ENCODE measurements at regions not wholly inside any gene's neighbourhood (a gene's known extent, or its start where the extent isn't known, plus 50 kb on each side); places are given as distances from the start of the nearest gene placed in this dataset.
A peak's percentile ranks its signal among the peaks of the same experiment; 100 is the strongest.
"Not testable (repeated sequence)": the region's sequence is repeated elsewhere in the genome, so short reads cannot be mapped to it uniquely, and the experiment has no call there.

DNA sequence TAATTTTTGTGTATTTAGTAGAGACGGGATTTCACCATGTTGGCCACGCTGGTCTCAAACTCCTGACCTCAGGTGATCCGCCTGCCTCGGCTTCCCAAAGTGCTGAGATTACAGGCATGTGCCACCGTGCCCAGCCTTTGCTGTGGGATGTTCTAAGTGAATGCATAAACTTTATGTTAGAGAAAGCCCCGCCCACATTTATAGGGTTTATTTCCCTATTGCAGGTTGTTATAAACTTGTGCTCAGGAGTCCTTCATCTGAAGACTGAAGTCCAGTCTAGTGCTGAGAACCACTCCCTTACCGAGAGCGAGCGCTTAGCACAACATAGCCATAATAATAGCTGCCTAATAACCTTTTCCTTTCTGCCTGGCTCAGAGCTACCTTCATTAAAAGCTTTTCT, 75.4 kb upstream of the ZNF217 start:
- Histone ChIP-seq H3K9ac (ENCODE audit: low read length) (no peak overlapping the region), H3K9me3 (ENCODE audit: control insufficient read depth, low read length) (no peaks in the 10 kb centered on the region), H3K4me1 (ENCODE audit: control insufficient read depth, insufficient read depth, low read length) (no peaks in the 10 kb centered on the region)

DNA sequence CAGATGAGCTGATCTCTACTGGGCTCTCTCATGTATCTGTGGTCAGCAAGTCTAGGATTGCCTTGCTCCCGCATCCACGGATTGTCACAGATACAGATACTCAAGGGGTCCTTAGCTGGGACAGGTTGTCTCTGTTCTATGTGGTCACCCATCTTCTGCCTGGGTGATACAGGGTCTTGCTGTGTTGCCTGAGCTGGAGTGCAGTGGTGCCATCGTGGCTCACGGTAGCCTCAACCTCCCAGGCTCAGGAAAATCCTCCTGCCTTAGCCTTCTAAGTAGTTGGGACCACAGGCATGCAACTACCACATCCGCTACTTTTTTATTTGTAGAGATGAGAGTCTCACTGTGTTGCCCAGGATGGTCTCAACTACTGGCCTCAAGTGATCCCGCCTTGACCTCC, 72.5 kb upstream of the ZNF217 start:
- Histone ChIP-seq H3K4me1 (ENCODE audit: control insufficient read depth, insufficient read depth, low read length) (no peaks in the 10 kb centered on the region), H3K27me3 (ENCODE audit: control insufficient read depth, insufficient read depth, low read length) (no peaks in the 10 kb centered on the region), H3K4me3 (ENCODE audit: low read length) (no peak overlapping the region), H3K36me3 (ENCODE audit: control insufficient read depth, insufficient read depth, low read length) (no peaks in the 10 kb centered on the region), H3K9me3 (ENCODE audit: control insufficient read depth, low read length) (no peaks in the 10 kb centered on the region), H3K9ac (ENCODE audit: low read length) (no peak overlapping the region)

More for the DNA sequence above, 75.4 kb upstream of the ZNF217 start:
- H3K36me3 ChIP-seq (ENCODE audit: control insufficient read depth, insufficient read depth, low read length) = no peaks in the 10 kb centered on the region
- no peaks in the 10 kb centered on the region for H3K27me3 ChIP-seq (ENCODE audit: control insufficient read depth, insufficient read depth, low read length)
- no peak overlapping the region for H3K4me3 ChIP-seq (ENCODE audit: low read length)

GRCh38 chr20:53664121-53664520, 70.5 kb upstream of the ZNF217 start:
- Histone ChIP-seq H3K27me3 (ENCODE audit: control insufficient read depth, insufficient read depth, low read length) (no peaks in the 10 kb centered on the region), H3K4me3 (ENCODE audit: low read length) (no peak overlapping the region), H3K4me1 (ENCODE audit: control insufficient read depth, insufficient read depth, low read length) (peaks cover 11% of the 10 kb centered on the region), H3K36me3 (ENCODE audit: control insufficient read depth, insufficient read depth, low read length) (no peaks in the 10 kb centered on the region), H3K9ac (ENCODE audit: low read length) (no peak overlapping the region), H3K9me3 (ENCODE audit: control insufficient read depth, low read length) (no peaks in the 10 kb centered on the region)

GRCh38 chr20:53663521-53663920, 69.9 kb upstream of the ZNF217 start:
- not testable (repeated sequence) for H3K9me3 ChIP-seq (ENCODE audit: control insufficient read depth, low read length); H3K9ac ChIP-seq (ENCODE audit: low read length); H3K36me3 ChIP-seq (ENCODE audit: control insufficient read depth, insufficient read depth, low read length); H3K4me3 ChIP-seq (ENCODE audit: low read length); H3K27me3 ChIP-seq (ENCODE audit: control insufficient read depth, insufficient read depth, low read length)
- H3K4me1 ChIP-seq (ENCODE audit: control insufficient read depth, insufficient read depth, low read length) = peaks cover 11% of the 10 kb centered on the region

DNA sequence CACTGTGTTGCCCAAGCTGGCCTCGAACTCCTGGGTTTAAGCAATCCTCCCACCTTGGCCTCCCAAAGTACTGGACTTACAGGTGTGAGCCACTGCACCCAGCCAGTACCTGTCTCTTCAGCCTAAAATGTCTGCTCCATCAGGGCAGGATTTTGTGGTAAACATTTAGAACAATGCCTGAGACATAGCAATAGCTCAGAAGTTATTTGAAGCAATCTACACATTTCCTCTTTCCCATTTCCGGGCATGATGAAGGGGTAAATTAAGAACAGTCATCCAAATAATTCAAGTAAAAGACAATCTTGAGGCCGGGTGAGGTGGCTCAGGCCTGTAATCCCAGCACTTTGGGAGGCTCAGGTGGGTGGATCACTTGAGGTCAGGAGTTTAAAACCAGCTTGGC, 69.0 kb upstream of the ZNF217 start:
- Histone ChIP-seq H3K9ac (ENCODE audit: low read length) (no peak overlapping the region), H3K4me1 (ENCODE audit: control insufficient read depth, insufficient read depth, low read length) (peaks cover 11% of the 10 kb centered on the region), H3K36me3 (ENCODE audit: control insufficient read depth, insufficient read depth, low read length) (no peaks in the 10 kb centered on the region), H3K4me3 (ENCODE audit: low read length) (no peak overlapping the region), H3K27me3 (ENCODE audit: control insufficient read depth, insufficient read depth, low read length) (no peaks in the 10 kb centered on the region), H3K9me3 (ENCODE audit: control insufficient read depth, low read length) (no peaks in the 10 kb centered on the region)

DNA sequence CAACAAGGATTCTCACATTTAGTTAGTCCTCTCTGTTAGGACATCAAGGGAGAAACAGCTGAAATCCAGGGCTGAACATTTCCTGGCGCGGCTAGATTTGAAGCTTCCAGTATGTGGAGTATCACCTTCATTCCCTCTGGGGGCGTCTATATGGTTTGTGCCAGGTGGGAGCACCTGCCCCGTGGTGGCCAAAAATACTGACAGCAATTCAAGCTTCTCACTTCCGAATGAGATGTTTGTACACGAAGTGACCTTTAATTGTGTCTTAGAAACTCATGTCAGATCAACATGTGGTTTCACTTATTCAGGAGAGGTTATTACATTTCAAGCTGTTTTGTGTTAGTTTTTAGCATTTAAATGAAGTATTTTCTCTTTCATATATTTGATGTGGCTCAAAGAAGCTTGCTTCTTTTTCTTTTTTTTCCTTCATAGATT, 67.3 kb upstream of the ZNF217 start:
- no peaks in the 10 kb centered on the region for H3K36me3 ChIP-seq (ENCODE audit: control insufficient read depth, insufficient read depth, low read length)
- H3K9me3 ChIP-seq (ENCODE audit: control insufficient read depth, low read length) = no peaks in the 10 kb centered on the region
- no peaks in the 10 kb centered on the region for H3K27me3 ChIP-seq (ENCODE audit: control insufficient read depth, insufficient read depth, low read length)
- H3K9ac ChIP-seq (ENCODE audit: low read length) = peak overlapping the region; percentile 60
- H3K4me3 ChIP-seq (ENCODE audit: low read length) = peak overlapping the region; percentile 37
- peaks cover 17% of the 10 kb centered on the region for H3K4me1 ChIP-seq (ENCODE audit: control insufficient read depth, insufficient read depth, low read length)

DNA sequence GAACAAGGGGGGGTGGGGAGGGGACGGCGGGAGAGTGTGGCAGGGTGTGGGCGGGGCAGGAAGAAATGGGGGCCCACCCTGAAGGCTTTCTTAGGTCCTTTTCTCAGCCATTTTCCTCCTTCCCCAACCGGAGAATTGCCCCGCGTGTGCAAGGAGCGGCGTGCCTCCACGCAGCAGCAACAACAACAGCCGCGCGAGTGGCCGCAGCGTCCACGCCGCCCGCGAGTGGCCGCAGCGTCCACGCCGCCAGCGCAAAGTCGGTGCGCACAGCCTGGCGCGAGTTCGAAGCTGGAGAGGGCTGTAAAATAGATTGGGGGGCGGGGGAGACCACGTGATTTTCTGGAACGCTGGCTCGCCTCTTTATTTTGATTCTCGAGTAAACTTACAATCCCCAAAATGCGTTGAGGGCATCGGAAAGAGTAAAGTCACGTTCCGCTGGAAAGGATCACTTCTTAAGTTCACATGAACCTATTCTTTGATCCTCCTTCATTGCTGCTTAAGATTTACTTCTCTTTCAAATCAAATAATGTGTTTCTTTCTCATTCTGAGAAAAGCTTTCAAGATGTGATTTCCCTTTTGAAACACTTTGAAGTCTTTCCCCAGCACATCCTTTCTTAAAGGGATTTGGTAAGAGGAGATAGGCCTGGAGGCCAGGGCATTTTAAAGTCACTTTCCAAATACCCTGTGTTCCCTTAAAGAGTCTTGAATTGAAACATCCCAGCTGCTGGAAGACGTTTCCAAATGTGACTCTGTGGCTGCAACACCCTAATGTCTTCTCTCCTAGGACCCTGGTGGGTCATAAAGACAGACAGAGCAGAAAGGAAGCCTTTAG, 66.7 kb upstream of the ZNF217 start:
- Histone ChIP-seq H3K27me3 (ENCODE audit: control insufficient read depth, insufficient read depth, low read length) (no peaks in the 10 kb centered on the region), H3K4me1 (ENCODE audit: control insufficient read depth, insufficient read depth, low read length) (peaks cover 21% of the 10 kb centered on the region), H3K4me3 (ENCODE audit: low read length) (peak overlapping the region; percentile 37), H3K36me3 (ENCODE audit: control insufficient read depth, insufficient read depth, low read length) (no peaks in the 10 kb centered on the region), H3K9me3 (ENCODE audit: control insufficient read depth, low read length) (no peaks in the 10 kb centered on the region), H3K9ac (ENCODE audit: low read length) (peak overlapping the region; percentile 60)

- Histone ChIP-seq H3K36me3 (ENCODE audit: control insufficient read depth, insufficient read depth, low read length) (no peaks in the 10 kb centered on the region), H3K9ac (ENCODE audit: low read length) (no peak overlapping the region), H3K4me3 (ENCODE audit: low read length) (no peak overlapping the region), H3K27me3 (ENCODE audit: control insufficient read depth, insufficient read depth, low read length) (no peaks in the 10 kb centered on the region), H3K9me3 (ENCODE audit: control insufficient read depth, low read length) (no peaks in the 10 kb centered on the region), H3K4me1 (ENCODE audit: control insufficient read depth, insufficient read depth, low read length) (peaks cover 24% of the 10 kb centered on the region)
These were observed 65.3 kb upstream of the ZNF217 start for GRCh38 chr20:53658973-53659372.

- peaks cover 27% of the 10 kb centered on the region for H3K4me1 ChIP-seq (ENCODE audit: control insufficient read depth, insufficient read depth, low read length)
- no peaks in the 10 kb centered on the region for H3K27me3 ChIP-seq (ENCODE audit: control insufficient read depth, insufficient read depth, low read length)
- H3K36me3 ChIP-seq (ENCODE audit: control insufficient read depth, insufficient read depth, low read length) = no peaks in the 10 kb centered on the region
- no peak overlapping the region for H3K4me3 ChIP-seq (ENCODE audit: low read length)
- no peak overlapping the region for H3K9ac ChIP-seq (ENCODE audit: low read length)
- no peaks in the 10 kb centered on the region for H3K9me3 ChIP-seq (ENCODE audit: control insufficient read depth, low read length)
These were observed 64.7 kb upstream of the ZNF217 start for GRCh38 chr20:53658322-53658721.

- Histone ChIP-seq H3K4me1 (ENCODE audit: control insufficient read depth, insufficient read depth, low read length) (peaks cover 33% of the 10 kb centered on the region), H3K27me3 (ENCODE audit: control insufficient read depth, insufficient read depth, low read length) (no peaks in the 10 kb centered on the region), H3K9me3 (ENCODE audit: control insufficient read depth, low read length) (no peaks in the 10 kb centered on the region), H3K4me3 (ENCODE audit: low read length) (no peak overlapping the region), H3K36me3 (ENCODE audit: control insufficient read depth, insufficient read depth, low read length) (no peaks in the 10 kb centered on the region), H3K9ac (ENCODE audit: low read length) (no peak overlapping the region)
These were observed 64.1 kb upstream of the ZNF217 start for GRCh38 chr20:53657732-53658131.

DNA sequence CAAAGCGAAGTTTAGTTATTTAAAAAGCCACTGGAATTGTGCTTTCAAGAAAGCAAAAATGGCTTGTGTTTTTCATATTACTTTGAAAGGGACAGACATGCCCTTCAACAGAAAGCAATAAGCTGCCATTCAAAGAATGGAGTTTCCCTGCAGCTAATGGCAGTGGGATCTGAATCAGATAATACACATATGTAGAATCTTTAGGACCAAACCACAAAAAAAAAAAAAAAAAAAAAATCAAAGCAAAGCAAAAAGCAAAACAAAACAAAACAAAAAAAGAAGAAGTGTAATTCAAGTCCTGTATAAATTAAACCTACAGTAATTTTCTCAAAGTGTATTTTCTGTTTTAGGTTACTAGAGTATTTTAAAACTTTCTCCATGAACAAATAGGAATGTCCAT, 63.6 kb upstream of the ZNF217 start:
- Histone ChIP-seq H3K9me3 (ENCODE audit: control insufficient read depth, low read length) (no peaks in the 10 kb centered on the region), H3K4me3 (ENCODE audit: low read length) (no peak overlapping the region), H3K9ac (ENCODE audit: low read length) (no peak overlapping the region), H3K36me3 (ENCODE audit: control insufficient read depth, insufficient read depth, low read length) (no peaks in the 10 kb centered on the region), H3K27me3 (ENCODE audit: control insufficient read depth, insufficient read depth, low read length) (no peaks in the 10 kb centered on the region), H3K4me1 (ENCODE audit: control insufficient read depth, insufficient read depth, low read length) (peaks cover 37% of the 10 kb centered on the region)

DNA sequence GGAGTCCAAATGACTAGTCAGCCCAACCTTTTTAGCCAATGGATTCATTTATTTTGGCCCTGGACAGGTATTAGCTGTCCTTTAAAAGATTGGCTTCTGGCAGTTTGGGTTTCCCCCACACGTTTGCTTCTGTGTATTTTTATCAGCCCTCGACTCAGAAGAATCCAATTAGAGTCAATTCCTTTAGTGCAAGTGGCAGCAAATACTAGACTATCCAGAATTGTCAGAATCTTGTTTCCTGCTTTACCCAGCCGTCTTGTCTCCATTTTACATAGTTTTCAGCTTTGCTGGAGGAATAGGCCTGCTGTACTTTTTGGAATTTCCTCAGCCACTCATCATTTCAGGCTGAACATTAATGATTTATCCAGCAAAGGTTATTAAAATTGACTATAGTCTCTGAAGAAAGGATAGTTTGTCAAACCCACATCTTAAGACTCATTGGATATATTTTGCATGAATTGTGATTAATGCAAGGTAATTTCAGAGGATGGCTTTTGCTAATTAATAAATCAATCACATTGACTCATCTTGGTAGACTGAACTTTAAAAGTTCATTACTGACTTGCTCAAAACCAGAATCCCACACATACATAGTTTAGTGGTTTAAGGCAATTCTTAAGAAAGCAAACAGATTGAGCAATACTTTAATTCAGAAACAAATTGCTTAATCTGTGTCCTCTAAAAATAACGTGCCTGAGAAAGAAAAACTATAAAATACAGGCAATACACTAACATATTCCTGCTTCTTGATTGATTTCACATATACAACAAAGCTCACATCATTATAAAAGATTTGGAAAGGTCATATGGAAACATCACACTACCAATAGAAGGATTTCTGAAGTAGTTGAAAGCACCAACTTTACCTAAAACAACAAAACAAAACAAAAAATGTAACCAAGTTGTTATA, 62.9 kb upstream of the ZNF217 start:
- Histone ChIP-seq H3K27me3 (ENCODE audit: control insufficient read depth, insufficient read depth, low read length) (no peaks in the 10 kb centered on the region), H3K4me1 (ENCODE audit: control insufficient read depth, insufficient read depth, low read length) (peaks cover 42% of the 10 kb centered on the region), H3K4me3 (ENCODE audit: low read length) (no peak overlapping the region), H3K9ac (ENCODE audit: low read length) (no peak overlapping the region), H3K9me3 (ENCODE audit: control insufficient read depth, low read length) (no peaks in the 10 kb centered on the region), H3K36me3 (ENCODE audit: control insufficient read depth, insufficient read depth, low read length) (no peaks in the 10 kb centered on the region)
